ENCODE measurements at regions not wholly inside any gene's neighbourhood (a gene's known extent, or its start where the extent isn't known, plus 50 kb on each side); places are given as distances from the start of the nearest gene placed in this dataset.

GRCh38 chr14:104429291-104429861, 150.2 kb upstream of the C14orf180 start:
- ATAC-seq = no peak

DNA sequence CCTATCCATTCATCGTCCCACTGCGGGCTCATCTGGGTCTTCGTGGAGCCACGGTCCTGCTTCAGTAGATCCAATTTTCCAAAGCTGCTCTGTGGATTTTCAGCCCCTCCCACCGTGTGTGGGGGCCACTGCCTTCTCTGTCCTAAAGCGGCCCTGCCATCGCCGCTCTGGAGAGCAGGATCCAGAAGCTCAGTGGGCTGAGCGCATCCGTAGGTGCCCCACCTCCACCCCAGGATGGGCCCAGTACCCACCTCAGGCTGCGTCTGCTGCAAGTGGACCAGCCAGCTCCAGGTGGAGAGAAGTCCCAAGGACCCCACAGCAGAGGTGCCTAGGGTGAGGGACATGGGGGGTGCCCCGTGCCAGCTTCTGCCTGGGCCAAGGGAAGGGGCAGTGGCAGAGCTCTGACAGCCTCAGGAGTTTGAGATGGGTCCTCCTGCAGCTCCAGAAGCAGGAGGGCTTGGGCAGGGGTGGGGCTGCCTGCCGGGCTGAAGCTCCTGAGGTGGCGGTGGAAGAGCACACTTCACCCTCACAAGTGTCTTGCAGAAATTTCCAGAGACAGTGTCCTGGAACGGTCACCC, 148.1 kb upstream of the C14orf180 start:
- ATAC-seq = no peak

- ATAC-seq = no peak
Measured at GRCh38 chr14:104431929-104432541, 147.5 kb upstream of the C14orf180 start.

DNA sequence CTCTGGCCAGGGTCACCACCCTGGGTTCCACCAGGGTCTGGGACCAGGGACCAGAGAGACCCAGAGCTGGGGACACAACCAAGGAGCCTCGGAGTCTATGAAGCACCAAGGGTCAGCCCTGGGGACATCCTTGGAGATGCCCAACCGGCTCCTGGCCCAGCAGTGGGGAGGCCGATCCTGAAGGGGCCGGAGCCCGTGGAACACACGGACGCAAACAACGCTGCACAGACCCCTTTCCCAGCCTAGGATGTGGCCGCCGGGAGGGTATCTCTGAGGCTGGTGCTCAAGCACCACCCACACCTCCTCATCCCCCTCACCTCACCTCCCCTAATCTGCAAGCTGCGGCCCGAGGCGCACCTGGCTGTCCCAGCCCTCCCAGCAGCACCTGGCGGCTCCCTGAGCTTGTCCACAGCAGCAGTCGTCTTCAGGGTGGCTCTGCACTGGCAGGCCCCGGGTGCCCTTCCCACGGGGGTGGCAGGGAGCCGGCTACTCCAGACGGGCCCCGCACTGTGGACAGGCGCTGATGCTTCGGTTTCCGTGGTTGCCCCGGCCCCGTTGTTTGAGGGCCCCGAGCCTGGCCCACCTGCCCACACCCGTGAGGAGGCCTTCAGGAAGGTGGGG, 146.8 kb upstream of the C14orf180 start:
- ATAC-seq = no peak

DNA sequence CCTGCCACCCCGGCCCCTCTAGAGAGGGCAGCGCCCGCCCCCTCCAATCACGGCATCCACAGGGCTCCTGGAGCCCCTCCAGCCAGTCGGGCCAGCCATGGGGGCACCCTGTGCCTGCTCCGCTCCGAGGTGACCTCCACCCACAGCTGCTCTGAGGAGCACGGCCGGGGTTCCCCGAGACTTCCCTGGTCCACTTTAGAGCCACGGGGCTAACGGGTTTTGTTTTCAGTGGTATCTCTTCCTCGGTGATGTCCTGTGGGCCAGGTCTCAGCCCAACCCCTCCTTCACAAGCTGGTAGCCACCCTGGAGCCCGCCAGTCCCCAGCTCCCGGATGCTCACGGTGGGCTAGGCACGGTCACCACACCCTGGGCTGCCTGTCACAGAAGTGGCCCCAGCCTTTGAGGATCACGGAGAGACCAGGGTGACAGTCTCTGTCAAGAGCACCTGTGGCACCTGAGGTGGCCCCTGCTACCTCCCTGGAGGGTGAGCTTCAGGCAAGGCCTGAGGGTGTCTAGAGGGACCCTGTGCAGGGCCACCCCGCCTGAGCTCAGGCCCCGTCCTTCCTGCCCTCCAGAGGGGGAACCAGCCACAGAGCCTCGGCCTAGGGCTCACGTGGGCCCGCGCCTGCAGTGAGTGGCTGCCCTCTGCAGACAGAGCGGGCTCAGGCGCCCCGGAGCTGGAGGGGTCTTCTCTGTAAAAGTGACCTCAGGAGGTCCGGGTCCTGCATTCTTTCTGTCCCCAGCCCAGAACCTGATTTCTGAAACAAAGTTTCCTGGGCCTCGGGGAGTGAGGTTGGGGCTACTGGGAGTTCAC, 146.0 kb upstream of the C14orf180 start:
- ATAC-seq = no peak

DNA sequence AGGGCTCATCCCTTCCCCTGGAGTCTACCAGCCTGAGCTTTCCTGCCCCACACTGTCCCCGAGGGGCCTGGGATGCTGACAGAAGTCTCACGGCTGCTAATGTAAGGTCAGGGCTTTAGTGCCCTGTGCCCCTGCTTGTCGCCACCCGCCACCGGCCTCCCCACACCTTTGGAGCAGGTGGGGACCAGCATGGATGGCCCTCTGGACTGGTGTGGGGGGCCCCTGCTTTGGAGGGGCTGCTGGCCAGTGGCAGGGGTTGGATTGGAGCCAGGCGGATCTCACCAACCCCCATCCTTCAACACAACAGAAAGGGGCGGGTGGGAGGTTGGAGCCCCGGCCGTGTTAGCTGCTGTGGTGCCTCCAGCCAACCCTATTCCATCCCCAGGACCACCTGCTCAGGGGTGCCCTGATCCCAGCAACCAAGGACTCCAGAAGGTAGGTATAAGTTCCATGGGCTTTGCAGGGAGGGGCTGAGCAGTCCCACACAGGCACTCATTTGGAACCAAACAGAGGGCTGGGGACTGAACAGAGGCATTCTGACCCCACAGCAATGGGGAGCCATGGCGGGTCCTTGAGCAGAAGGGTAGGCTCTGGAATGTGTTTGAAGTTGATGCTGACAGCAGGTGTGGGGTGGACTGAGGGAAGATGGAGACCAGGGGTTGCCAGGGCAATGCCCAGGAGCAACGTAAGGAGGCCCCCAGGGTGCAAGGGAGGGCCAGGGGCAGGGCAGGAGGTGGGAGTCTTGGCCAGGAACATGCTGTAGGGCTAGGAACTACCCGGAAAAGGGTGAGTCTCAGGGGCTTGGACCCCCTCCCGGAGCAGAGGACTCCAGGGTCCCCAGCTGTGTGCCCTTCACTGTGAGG, 145.1 kb upstream of the C14orf180 start:
- ATAC-seq = no peak

- ATAC-seq = no peak
Measured at GRCh38 chr14:104435147-104436046, 144.2 kb upstream of the C14orf180 start.

GRCh38 chr14:104436047-104436591, 143.4 kb upstream of the C14orf180 start:
- peak; percentile 37 for ATAC-seq

- peak; percentile 5 for ATAC-seq
Measured at GRCh38 chr14:104436741-104437701, 142.5 kb upstream of the C14orf180 start.

GRCh38 chr14:104437703-104438102, 141.9 kb upstream of the C14orf180 start:
- ATAC-seq = no peak

GRCh38 chr14:104438166-104438887, 141.2 kb upstream of the C14orf180 start:
- ATAC-seq = no peak

- no peak for ATAC-seq
Measured at GRCh38 chr14:104439625-104440024, 139.9 kb upstream of the C14orf180 start.

- ATAC-seq = no peak
Measured at GRCh38 chr14:104440297-104440956, 139.1 kb upstream of the C14orf180 start.

DNA sequence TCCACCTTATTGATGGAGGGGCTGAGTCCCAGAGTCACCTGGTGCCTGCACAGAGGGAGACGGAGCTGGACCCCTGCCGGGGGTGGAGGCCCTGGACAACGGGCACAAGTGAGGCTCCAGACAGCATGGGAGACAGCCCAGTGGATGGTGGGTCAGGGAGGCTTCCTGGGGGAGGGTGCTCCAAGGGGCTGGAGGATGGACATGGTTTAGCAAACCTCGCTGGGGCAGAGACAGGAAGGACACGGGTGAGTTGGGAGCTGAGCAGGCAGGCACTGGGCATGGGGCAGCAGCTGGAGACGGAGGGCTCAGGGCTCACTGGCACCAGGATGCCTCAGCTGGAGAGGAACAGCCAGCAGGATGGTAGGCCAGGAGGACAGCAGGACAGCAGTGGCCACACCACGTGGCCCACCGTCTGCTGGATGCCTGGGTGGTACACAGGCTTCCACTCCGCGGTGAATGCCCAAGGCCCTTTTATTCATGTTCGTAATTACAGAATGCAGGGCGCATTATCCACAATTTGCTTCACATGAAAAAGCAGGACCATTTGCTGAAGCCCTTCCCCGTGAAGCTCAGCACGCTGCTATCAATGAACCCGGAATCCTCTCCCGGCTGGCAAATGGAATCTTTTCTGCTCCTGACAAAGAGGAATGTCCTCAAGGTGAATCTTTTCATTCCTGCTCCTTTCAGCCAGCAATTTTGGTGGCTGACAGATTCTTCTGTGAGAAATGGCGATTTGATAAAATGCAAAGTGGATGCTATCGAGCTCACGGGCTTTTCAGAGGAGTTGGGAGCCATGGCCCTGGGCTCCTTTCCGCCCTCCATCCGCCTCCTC, 138.1 kb upstream of the C14orf180 start:
- no peak for ATAC-seq

DNA sequence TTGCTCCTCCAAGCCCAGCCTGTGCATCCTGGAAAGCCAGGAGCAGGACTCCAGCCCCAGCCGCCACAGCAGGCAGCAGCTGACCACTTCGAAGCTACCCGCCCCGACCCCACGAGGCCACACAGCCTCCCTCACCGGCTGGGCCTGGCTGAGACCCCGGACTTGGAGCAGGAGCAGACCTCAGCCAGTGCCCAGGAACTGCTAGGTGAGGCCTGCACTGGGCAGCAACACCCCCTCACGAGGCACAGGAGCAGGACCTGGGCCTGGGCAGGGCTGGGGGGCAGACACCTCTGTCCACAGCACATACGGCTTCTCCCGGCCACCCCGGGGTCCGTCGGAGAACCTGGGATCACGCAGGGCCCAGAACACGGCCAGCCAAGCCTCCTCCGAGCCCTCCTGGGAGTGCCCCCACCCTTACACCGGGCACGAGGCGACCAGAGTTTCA, 137.4 kb upstream of the C14orf180 start:
- no peak for ATAC-seq

GRCh38 chr14:104442631-104443390, 136.8 kb upstream of the C14orf180 start:
- peak; percentile 20 for ATAC-seq

All from esophagus mucosa (tissue), 1 donor.